ENCODE measurements at regions not wholly inside any gene's neighbourhood (a gene's known extent, or its start where the extent isn't known, plus 50 kb on each side); places are given as distances from the start of the nearest gene placed in this dataset.

- no peak for TF ChIP-seq POLR2A (IDR thresholded peaks at IDR 0.05)
- no peak for TF ChIP-seq POLR2AphosphoS5 (IDR thresholded peaks at IDR 0.05)
- TF ChIP-seq CTCF (IDR thresholded peaks at IDR 0.05 in 8 of 11, conservative IDR thresholded peaks at IDR 0.05 in 3 of 11) = no peak
- WGBS, 5 donors = 57 to 66% (median 61%) methylated on average over 9 of the region's 9 CpGs
These were observed 284.5 kb downstream of the IRX2 start for GRCh38 chr5:2466966-2467365.

GRCh38 chr5:2465383-2465782 is 286.1 kb downstream of the IRX2 start:
- Histone ChIP-seq H3K9me3 (peaks cover 0 to 6% (median 0%) of the 10 kb centered on the region in 8 donors), H3K36me3 (no peaks in the 10 kb centered on the region), H3K4me3 (no peak overlapping the region), H3K27ac (no peak overlapping the region), H3K4me1 (no peaks in the 10 kb centered on the region), H3K27me3 (replicated peaks in 1 of 7) (no peaks in the 10 kb centered on the region)
- intact Hi-C loops (cut with DNase I; ENCODE audit: low total_unique reads) = no loop called here
- no peak for TF ChIP-seq POLR2AphosphoS5 (IDR thresholded peaks at IDR 0.05)
- no peak for TF ChIP-seq POLR2A (IDR thresholded peaks at IDR 0.05)
- TF ChIP-seq CTCF (IDR thresholded peaks at IDR 0.05 in 8 of 11, conservative IDR thresholded peaks at IDR 0.05 in 3 of 11) = no peak
- DNase-seq = no peak
- 69 to 76% (median 73%) methylated on average over 10 of the region's 10 CpGs for WGBS, 5 donors

More at GRCh38 chr5:2466966-2467365, 284.5 kb downstream of the IRX2 start:
- DNase-seq = no peak
- Histone ChIP-seq H3K4me1 (no peaks in the 10 kb centered on the region), H3K27ac (no peak overlapping the region), H3K36me3 (no peaks in the 10 kb centered on the region), H3K27me3 (replicated peaks in 1 of 7) (no peaks in the 10 kb centered on the region), H3K4me3 (no peak overlapping the region), H3K9me3 (peaks cover 0 to 6% (median 0%) of the 10 kb centered on the region in 8 donors)
- intact Hi-C loops (cut with DNase I; ENCODE audit: low total_unique reads) = no loop called here

- Histone ChIP-seq H3K4me1 (no peaks in the 10 kb centered on the region), H3K4me3 (no peak overlapping the region), H3K27ac (no peak overlapping the region), H3K9me3 (peaks cover 0 to 6% (median 0%) of the 10 kb centered on the region in 8 donors), H3K27me3 (replicated peaks in 1 of 7) (no peaks in the 10 kb centered on the region), H3K36me3 (no peaks in the 10 kb centered on the region)
- TF ChIP-seq POLR2AphosphoS5 (IDR thresholded peaks at IDR 0.05) (no peak), POLR2A (IDR thresholded peaks at IDR 0.05) (no peak), CTCF (IDR thresholded peaks at IDR 0.05 in 8 of 11, conservative IDR thresholded peaks at IDR 0.05 in 3 of 11) (no peak)
- intact Hi-C loops (cut with DNase I; ENCODE audit: low total_unique reads) = no loop called here
- no peak for DNase-seq
- WGBS, 5 donors = 63 to 89% (median 85%) methylated on average over 3 to 9 of the region's 9 CpGs
These were observed 287.3 kb downstream of the IRX2 start for GRCh38 chr5:2464141-2464540.

DNA sequence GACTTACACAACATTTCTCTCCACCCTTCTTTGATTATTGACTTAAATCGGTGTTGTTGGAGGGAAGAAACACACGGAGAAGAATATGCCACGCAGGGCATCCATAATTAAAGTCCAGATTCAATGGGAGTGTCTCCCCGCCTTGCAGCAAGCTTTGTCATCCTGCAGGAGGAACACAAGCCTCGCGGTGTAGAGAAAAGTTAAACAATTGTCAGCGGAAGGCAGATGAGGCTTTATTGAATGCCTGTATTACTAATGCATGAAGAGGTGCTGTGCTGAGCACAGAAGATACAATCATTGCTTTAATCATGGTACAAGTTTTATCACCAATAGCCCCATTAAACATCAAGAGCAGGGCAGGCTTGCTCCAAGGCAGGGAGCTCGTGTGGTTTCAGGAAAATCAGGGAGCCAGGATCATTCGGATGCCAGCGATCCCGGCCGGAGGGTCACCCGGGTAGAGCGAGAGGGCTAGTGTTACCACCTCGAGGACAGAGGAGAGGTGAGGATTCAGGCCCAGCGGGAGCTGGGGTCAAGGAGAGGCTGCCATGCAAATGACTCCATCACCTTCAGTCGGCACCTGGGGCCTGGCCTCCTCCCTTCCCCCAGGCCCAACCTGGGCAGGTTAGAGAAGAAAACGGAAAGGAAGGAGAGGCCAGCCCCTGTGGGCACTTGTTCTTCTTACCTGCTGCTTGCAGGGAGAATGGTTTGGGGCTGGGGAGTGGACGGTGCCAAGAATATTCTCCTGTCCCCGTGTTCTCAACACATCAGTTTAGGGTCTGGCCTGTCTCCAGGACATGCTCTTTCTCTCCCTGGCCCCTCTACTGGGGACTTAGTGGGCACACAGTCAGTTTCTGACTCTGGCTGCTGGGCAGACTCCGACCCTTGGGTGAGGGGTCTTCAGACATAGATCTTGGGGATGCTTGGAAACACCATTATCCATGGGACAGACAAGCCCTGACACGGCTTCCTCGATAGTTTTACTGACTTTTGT is 289.5 kb downstream of the IRX2 start:
- TF ChIP-seq POLR2A (IDR thresholded peaks at IDR 0.05) = no peak
- TF ChIP-seq CTCF (IDR thresholded peaks at IDR 0.05 in 8 of 11, conservative IDR thresholded peaks at IDR 0.05 in 3 of 11) = no peak
- no peak for TF ChIP-seq POLR2AphosphoS5 (IDR thresholded peaks at IDR 0.05)
- no peak overlapping the region for H3K27ac ChIP-seq
- H3K4me1 ChIP-seq = no peaks in the 10 kb centered on the region
- intact Hi-C loops (cut with DNase I; ENCODE audit: low total_unique reads) = no loop called here
- peaks cover 0 to 6% (median 0%) of the 10 kb centered on the region in 8 donors for H3K9me3 ChIP-seq
- DNase-seq = no peak
- H3K36me3 ChIP-seq = no peaks in the 10 kb centered on the region
- WGBS, 5 donors = 60 to 73% (median 68%) methylated on average over 22 to 23 of the region's 23 CpGs
- no peak overlapping the region for H3K4me3 ChIP-seq
- H3K27me3 ChIP-seq (replicated peaks in 1 of 7) = no peaks in the 10 kb centered on the region

Measured in spleen (tissue), 11 donors.